OCI-LY1 (cell line): ENCODE measurements at regions not wholly inside any gene's neighbourhood (a gene's known extent, or its start where the extent isn't known, plus 50 kb on each side); places are given as distances from the start of the nearest gene placed in this dataset.

Experiments
- H2AFZ ChIP-seq: fragments of 200-600 bp; sonication (generic), shearing (Covaris generic); 2 replicates; pipeline ENCODE4 v1.6.0; 2014; ENCODE audit warnings: antibody characterized with exemption, mild to moderate bottlenecking, low read length
- H3F3A ChIP-seq: fragments of 200-600 bp; sonication (generic), shearing (Covaris generic); 2 replicates; pipeline ENCODE4 v1.6.0; 2014; ENCODE audit warnings: mild to moderate bottlenecking, antibody characterized with exemption, low read length, moderate library complexity; ENCODE audit not compliant: insufficient read depth
- H3K27ac ChIP-seq: fragments of 200-600 bp; sonication (generic); 2 replicates; pipeline ENCODE4 v1.5.1; 2014; ENCODE audit warnings: low read length, mixed run types, mild to moderate bottlenecking, low read depth; ENCODE audit not compliant: poor library complexity, severe bottlenecking
- H3K27me3 ChIP-seq: fragments of 200-600 bp; sonication (generic); 2 replicates; pipeline ENCODE4 v1.6.0; 2014; ENCODE audit warnings: antibody characterized with exemption, mild to moderate bottlenecking, low read length, moderate library complexity; ENCODE audit not compliant: insufficient read depth
- H3K36me3 ChIP-seq: fragments of 200-600 bp; sonication (generic); 2 replicates; pipeline ENCODE4 v1.6.1; 2014; ENCODE audit warnings: mild to moderate bottlenecking, antibody characterized with exemption, low read length, moderate library complexity, mixed read lengths; ENCODE audit not compliant: insufficient read depth
- H3K4me1 ChIP-seq: fragments of 200-600 bp; sonication (generic); 2 replicates; pipeline ENCODE4 v1.5.1; 2014; ENCODE audit warnings: mild to moderate bottlenecking, low read length, moderate library complexity; ENCODE audit not compliant: insufficient read depth, severe bottlenecking
- H3K4me2 ChIP-seq: fragments of 200-600 bp; sonication (generic), shearing (Covaris generic); 2 replicates; pipeline ENCODE4 v1.6.1; 2014; ENCODE audit warnings: low read length
- H3K4me3 ChIP-seq: fragments of 200-600 bp; sonication (generic); 2 replicates; pipeline ENCODE4 v1.5.1; 2014; ENCODE audit warnings: low read length, low read depth, mild to moderate bottlenecking, mixed read lengths; ENCODE audit not compliant: poor library complexity, severe bottlenecking
- H3K79me2 ChIP-seq: fragments of 200-600 bp; shearing (Covaris generic); 2 replicates; pipeline ENCODE4 v1.6.1; 2016; ENCODE audit warnings: mixed run types, low read length, mixed read lengths; ENCODE audit not compliant: insufficient read depth
- H3K9ac ChIP-seq: fragments of 200-600 bp; sonication (generic), shearing (Covaris generic); 2 replicates; pipeline ENCODE4 v1.6.1; 2014; ENCODE audit warnings: mild to moderate bottlenecking, low read length, mixed read lengths
- H3K9me2 ChIP-seq: fragments of 200-600 bp; sonication (generic), shearing (Covaris generic); 2 replicates; pipeline ENCODE4 v1.6.1; 2014; ENCODE audit warnings: low read depth, mild to moderate bottlenecking, low read length, mixed read lengths
- H3K9me3 ChIP-seq: fragments of 200-600 bp; shearing (Covaris generic); 2 replicates; pipeline ENCODE4 v1.6.1; 2014; ENCODE audit warnings: low read length, mixed read lengths
- H4K20me1 ChIP-seq: fragments of 200-600 bp; sonication (generic), shearing (Covaris generic); 2 replicates; pipeline ENCODE4 v1.6.0; 2016; ENCODE audit warnings: mild to moderate bottlenecking, low read length; ENCODE audit not compliant: insufficient read depth
- EZH2 ChIP-seq: fragments of 200-600 bp; sonication (generic), shearing (Covaris generic); IDR thresholded peaks from 2 replicates; pipeline ENCODE4 v1.8.0; 2017; ENCODE audit warnings: borderline replicate concordance, mixed run types, mild to moderate bottlenecking, antibody characterized with exemption, low read length, moderate library complexity, mixed read lengths
- TF ChIP-seq, protein P1 (sequence below): fragments of 200-600 bp; sonication (generic), shearing (Covaris generic); IDR thresholded peaks from 2 replicates; pipeline ENCODE4 v1.5.1; 2017; ENCODE audit warnings: mild to moderate bottlenecking, antibody characterized with exemption, low read length, moderate library complexity, mixed read lengths

- no peak overlapping the region for H3K9ac ChIP-seq
- no peaks in the 10 kb centered on the region for H3K36me3 ChIP-seq
- no peaks in the 10 kb centered on the region for H3K27me3 ChIP-seq
- H3K27ac ChIP-seq: no peak overlapping the region
- H4K20me1 ChIP-seq: no peaks in the 10 kb centered on the region
- no peaks in the 10 kb centered on the region for H3K9me3 ChIP-seq
- H3F3A ChIP-seq: no peaks in the 10 kb centered on the region
- H2AFZ ChIP-seq: no peak overlapping the region
- no peaks in the 10 kb centered on the region for H3K4me1 ChIP-seq
- H3K4me2 ChIP-seq: no peak overlapping the region
- H3K9me2 ChIP-seq: no peaks in the 10 kb centered on the region
- TF ChIP-seq, protein P1, sequence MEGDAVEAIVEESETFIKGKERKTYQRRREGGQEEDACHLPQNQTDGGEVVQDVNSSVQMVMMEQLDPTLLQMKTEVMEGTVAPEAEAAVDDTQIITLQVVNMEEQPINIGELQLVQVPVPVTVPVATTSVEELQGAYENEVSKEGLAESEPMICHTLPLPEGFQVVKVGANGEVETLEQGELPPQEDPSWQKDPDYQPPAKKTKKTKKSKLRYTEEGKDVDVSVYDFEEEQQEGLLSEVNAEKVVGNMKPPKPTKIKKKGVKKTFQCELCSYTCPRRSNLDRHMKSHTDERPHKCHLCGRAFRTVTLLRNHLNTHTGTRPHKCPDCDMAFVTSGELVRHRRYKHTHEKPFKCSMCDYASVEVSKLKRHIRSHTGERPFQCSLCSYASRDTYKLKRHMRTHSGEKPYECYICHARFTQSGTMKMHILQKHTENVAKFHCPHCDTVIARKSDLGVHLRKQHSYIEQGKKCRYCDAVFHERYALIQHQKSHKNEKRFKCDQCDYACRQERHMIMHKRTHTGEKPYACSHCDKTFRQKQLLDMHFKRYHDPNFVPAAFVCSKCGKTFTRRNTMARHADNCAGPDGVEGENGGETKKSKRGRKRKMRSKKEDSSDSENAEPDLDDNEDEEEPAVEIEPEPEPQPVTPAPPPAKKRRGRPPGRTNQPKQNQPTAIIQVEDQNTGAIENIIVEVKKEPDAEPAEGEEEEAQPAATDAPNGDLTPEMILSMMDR: no peak
- TF ChIP-seq EZH2: no peak
- H3K79me2 ChIP-seq: no peaks in the 10 kb centered on the region
- no peak overlapping the region for H3K4me3 ChIP-seq
Observed at GRCh38 chr11:71060391-71060791, 192.0 kb downstream of the SHANK2 start.

DNA sequence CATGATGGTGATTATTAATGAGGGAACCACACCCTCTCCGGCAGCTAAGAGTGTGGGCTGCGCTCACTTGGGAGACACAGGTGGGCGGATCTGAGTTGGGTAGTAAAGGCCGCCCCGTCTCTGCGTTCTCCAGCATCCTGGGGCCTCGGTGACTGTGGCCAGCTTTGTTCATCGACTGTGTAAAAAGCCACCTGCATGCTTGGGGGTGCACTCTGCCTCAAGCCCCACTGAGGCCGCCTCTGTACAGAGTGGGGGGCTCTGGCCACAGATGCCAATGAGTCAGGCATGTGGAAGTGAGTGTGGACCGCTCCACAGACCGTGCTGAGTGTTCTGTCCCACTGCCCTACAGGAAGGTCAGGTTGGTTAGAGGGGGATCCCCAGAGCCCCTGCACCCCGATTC, 192.7 kb downstream of the SHANK2 start:
- H3K9me2 ChIP-seq: no peaks in the 10 kb centered on the region
- no peaks in the 10 kb centered on the region for H3K27me3 ChIP-seq
- no peak overlapping the region for H2AFZ ChIP-seq
- no peaks in the 10 kb centered on the region for H3K36me3 ChIP-seq
- H3K9me3 ChIP-seq: no peaks in the 10 kb centered on the region
- no peak overlapping the region for H3K9ac ChIP-seq
- H3K4me2 ChIP-seq: no peak overlapping the region
- H4K20me1 ChIP-seq: no peaks in the 10 kb centered on the region
- no peaks in the 10 kb centered on the region for H3K4me1 ChIP-seq
- H3F3A ChIP-seq: no peaks in the 10 kb centered on the region
- no peaks in the 10 kb centered on the region for H3K79me2 ChIP-seq
- no peak overlapping the region for H3K27ac ChIP-seq
- no peak overlapping the region for H3K4me3 ChIP-seq
- TF ChIP-seq, protein P1: no peak
- TF ChIP-seq EZH2: no peak

DNA sequence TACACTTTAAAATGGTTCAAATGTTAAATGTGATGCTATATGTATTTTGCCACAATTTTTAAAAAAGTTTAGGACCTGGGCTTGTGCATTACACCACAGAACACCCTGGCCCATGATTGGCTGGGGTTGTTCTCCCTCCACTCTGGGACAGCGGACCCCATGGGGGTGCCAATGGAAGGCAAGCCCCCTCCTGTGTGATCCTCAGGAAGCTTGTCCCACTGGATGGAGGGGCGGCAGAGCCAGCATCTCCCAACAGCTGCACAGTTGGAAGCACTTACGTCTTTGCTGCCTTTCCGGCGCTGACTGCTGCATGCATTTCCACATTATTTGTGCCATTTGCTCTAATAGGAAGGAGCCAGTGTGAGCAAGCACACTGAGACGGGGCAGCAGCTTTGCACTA, 196.5 kb downstream of the SHANK2 start:
- no peak for TF ChIP-seq EZH2
- TF ChIP-seq, protein P1: no peak
- no peaks in the 10 kb centered on the region for H3K4me1 ChIP-seq

More for the DNA sequence above, 196.5 kb downstream of the SHANK2 start:
- H3K36me3 ChIP-seq: no peaks in the 10 kb centered on the region
- H3K4me3 ChIP-seq: no peak overlapping the region
- H3K9me2 ChIP-seq: no peaks in the 10 kb centered on the region
- H3K9ac ChIP-seq: no peak overlapping the region
- H4K20me1 ChIP-seq: no peaks in the 10 kb centered on the region
- H3K79me2 ChIP-seq: no peaks in the 10 kb centered on the region
- no peak overlapping the region for H3K4me2 ChIP-seq
- H3K27me3 ChIP-seq: no peaks in the 10 kb centered on the region
- H3K9me3 ChIP-seq: no peaks in the 10 kb centered on the region
- no peak overlapping the region for H2AFZ ChIP-seq
- H3F3A ChIP-seq: no peaks in the 10 kb centered on the region
- no peak overlapping the region for H3K27ac ChIP-seq
